ENCODE measurements at regions not wholly inside any gene's neighbourhood (a gene's known extent, or its start where the extent isn't known, plus 50 kb on each side); places are given as distances from the start of the nearest gene placed in this dataset.

DNA sequence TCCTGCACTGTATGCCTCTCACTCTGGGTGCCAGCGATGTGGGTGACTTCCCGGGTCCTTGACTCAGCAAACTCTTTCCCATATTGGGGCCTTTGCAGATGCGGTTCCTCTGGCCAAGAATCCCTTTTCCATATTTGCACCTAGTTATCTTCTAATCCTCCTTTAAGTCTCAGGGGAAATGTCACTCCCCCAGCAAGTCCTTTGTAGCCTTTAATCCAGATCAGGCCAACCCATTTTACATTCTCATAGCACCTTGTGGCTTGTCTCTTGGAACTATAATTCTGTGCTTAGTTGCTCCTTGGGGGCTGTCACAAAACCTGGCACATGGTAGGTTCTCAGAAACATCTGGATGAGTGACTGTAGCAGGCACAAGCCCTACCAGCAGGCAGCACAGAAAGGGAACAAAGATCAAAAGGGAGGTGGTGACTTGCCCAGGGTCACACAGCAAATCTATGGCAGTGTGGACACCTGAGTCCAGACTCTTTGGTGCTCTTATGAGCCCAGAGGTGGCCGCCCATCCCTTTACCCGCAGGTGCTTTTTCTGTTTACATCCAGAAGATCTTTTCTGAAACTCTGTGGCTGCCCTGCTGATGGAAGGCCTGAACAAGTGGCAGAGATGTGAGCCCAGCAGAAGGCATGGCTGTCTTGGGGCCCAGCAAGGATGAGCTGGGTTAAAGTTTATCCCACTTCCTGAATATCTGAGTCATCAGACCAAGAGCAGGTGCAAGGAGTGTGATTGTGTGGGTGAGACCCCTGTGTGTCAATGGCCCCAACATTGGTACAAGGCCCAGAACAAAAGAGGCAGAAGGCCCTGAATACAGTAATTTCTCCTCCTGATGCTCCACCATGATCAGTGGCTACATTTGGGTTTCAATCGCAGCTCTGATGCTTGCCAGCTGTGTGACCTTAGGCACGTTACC is 78.6 kb upstream of the GRK3 start:
- Histone ChIP-seq H3K36me3 (ENCODE audit: insufficient read depth) (peaks cover 4% of the 10 kb centered on the region; the same call in 1 of the 2 replicates), H3K27ac (ENCODE audit: low read depth) (no peak overlapping the region), H2AFZ (no peak overlapping the region), H3K27me3 (ENCODE audit: insufficient read depth) (no peaks in the 10 kb centered on the region), H4K20me1 (replicated peaks; ENCODE audit: insufficient read depth) (no peaks in the 10 kb centered on the region), H3K4me1 (ENCODE audit: insufficient read depth) (no peaks in the 10 kb centered on the region), H3K79me2 (replicated peaks; ENCODE audit: insufficient read depth) (no peaks in the 10 kb centered on the region), H3K4me2 (no peak overlapping the region), H3K4me3 (no peak overlapping the region), H3K9me2 (ENCODE audit: insufficient read depth) (peaks cover 14% of the 10 kb centered on the region), H3F3A (replicated peaks; ENCODE audit: low read depth) (no peaks in the 10 kb centered on the region)
- DNase-seq (ENCODE audit: low spot score) (no peak), ATAC-seq (no peak)
- peaks cover 46% of the 10 kb centered on the region for H3K36me3 Mint-ChIP-seq (ENCODE audit: low read depth)
- TF ChIP-seq POLR2AphosphoS5 (IDR thresholded peaks at IDR 0.05; ENCODE audit: low read depth), result no peak
- TF ChIP-seq CREB1 (CRISPR knock-in tag; IDR thresholded peaks at IDR 0.05; ENCODE audit: low read depth), result no peak
- TF ChIP-seq, protein P1, sequence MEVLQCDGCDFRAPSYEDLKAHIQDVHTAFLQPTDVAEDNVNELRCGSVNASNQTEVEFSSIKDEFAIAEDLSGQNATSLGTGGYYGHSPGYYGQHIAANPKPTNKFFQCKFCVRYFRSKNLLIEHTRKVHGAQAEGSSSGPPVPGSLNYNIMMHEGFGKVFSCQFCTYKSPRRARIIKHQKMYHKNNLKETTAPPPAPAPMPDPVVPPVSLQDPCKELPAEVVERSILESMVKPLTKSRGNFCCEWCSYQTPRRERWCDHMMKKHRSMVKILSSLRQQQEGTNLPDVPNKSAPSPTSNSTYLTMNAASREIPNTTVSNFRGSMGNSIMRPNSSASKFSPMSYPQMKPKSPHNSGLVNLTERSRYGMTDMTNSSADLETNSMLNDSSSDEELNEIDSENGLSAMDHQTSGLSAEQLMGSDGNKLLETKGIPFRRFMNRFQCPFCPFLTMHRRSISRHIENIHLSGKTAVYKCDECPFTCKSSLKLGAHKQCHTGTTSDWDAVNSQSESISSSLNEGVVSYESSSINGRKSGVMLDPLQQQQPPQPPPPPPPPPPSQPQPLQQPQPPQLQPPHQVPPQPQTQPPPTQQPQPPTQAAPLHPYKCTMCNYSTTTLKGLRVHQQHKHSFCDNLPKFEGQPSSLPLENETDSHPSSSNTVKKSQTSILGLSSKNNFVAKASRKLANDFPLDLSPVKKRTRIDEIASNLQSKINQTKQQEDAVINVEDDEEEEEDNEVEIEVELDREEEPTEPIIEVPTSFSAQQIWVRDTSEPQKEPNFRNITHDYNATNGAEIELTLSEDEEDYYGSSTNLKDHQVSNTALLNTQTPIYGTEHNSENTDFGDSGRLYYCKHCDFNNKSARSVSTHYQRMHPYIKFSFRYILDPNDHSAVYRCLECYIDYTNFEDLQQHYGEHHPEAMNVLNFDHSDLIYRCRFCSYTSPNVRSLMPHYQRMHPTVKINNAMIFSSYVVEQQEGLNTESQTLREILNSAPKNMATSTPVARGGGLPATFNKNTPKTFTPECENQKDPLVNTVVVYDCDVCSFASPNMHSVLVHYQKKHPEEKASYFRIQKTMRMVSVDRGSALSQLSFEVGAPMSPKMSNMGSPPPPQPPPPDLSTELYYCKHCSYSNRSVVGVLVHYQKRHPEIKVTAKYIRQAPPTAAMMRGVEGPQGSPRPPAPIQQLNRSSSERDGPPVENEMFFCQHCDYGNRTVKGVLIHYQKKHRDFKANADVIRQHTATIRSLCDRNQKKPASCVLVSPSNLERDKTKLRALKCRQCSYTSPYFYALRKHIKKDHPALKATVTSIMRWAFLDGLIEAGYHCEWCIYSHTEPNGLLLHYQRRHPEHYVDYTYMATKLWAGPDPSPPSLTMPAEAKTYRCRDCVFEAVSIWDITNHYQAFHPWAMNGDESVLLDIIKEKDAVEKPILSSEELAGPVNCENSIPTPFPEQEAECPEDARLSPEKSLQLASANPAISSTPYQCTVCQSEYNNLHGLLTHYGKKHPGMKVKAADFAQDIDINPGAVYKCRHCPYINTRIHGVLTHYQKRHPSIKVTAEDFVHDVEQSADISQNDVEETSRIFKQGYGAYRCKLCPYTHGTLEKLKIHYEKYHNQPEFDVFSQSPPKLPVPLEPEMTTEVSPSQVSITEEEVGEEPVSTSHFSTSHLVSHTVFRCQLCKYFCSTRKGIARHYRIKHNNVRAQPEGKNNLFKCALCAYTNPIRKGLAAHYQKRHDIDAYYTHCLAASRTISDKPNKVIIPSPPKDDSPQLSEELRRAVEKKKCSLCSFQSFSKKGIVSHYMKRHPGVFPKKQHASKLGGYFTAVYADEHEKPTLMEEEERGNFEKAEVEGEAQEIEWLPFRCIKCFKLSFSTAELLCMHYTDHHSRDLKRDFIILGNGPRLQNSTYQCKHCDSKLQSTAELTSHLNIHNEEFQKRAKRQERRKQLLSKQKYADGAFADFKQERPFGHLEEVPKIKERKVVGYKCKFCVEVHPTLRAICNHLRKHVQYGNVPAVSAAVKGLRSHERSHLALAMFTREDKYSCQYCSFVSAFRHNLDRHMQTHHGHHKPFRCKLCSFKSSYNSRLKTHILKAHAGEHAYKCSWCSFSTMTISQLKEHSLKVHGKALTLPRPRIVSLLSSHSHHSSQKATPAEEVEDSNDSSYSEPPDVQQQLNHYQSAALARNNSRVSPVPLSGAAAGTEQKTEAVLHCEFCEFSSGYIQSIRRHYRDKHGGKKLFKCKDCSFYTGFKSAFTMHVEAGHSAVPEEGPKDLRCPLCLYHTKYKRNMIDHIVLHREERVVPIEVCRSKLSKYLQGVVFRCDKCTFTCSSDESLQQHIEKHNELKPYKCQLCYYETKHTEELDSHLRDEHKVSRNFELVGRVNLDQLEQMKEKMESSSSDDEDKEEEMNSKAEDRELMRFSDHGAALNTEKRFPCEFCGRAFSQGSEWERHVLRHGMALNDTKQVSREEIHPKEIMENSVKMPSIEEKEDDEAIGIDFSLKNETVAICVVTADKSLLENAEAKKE (CRISPR knock-in tag; IDR thresholded peaks at IDR 0.05), result no peak
- no peak for TF ChIP-seq STAT1 (IDR thresholded peaks at IDR 0.05; ENCODE audit: unreplicated experiment)
- no peak for TF ChIP-seq ZNF114 (CRISPR knock-in tag; IDR thresholded peaks at IDR 0.05)
- TF ChIP-seq NANOG (IDR thresholded peaks at IDR 0.05; ENCODE audit: borderline replicate concordance), result no peak
- TF ChIP-seq, protein P2, sequence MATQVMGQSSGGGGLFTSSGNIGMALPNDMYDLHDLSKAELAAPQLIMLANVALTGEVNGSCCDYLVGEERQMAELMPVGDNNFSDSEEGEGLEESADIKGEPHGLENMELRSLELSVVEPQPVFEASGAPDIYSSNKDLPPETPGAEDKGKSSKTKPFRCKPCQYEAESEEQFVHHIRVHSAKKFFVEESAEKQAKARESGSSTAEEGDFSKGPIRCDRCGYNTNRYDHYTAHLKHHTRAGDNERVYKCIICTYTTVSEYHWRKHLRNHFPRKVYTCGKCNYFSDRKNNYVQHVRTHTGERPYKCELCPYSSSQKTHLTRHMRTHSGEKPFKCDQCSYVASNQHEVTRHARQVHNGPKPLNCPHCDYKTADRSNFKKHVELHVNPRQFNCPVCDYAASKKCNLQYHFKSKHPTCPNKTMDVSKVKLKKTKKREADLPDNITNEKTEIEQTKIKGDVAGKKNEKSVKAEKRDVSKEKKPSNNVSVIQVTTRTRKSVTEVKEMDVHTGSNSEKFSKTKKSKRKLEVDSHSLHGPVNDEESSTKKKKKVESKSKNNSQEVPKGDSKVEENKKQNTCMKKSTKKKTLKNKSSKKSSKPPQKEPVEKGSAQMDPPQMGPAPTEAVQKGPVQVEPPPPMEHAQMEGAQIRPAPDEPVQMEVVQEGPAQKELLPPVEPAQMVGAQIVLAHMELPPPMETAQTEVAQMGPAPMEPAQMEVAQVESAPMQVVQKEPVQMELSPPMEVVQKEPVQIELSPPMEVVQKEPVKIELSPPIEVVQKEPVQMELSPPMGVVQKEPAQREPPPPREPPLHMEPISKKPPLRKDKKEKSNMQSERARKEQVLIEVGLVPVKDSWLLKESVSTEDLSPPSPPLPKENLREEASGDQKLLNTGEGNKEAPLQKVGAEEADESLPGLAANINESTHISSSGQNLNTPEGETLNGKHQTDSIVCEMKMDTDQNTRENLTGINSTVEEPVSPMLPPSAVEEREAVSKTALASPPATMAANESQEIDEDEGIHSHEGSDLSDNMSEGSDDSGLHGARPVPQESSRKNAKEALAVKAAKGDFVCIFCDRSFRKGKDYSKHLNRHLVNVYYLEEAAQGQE (IDR thresholded peaks at IDR 0.05; ENCODE audit: unreplicated experiment), result no peak
- TF ChIP-seq, protein P3, sequence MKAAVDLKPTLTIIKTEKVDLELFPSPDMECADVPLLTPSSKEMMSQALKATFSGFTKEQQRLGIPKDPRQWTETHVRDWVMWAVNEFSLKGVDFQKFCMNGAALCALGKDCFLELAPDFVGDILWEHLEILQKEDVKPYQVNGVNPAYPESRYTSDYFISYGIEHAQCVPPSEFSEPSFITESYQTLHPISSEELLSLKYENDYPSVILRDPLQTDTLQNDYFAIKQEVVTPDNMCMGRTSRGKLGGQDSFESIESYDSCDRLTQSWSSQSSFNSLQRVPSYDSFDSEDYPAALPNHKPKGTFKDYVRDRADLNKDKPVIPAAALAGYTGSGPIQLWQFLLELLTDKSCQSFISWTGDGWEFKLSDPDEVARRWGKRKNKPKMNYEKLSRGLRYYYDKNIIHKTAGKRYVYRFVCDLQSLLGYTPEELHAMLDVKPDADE (IDR thresholded peaks at IDR 0.05), result no peak
- TF ChIP-seq, protein P4, sequence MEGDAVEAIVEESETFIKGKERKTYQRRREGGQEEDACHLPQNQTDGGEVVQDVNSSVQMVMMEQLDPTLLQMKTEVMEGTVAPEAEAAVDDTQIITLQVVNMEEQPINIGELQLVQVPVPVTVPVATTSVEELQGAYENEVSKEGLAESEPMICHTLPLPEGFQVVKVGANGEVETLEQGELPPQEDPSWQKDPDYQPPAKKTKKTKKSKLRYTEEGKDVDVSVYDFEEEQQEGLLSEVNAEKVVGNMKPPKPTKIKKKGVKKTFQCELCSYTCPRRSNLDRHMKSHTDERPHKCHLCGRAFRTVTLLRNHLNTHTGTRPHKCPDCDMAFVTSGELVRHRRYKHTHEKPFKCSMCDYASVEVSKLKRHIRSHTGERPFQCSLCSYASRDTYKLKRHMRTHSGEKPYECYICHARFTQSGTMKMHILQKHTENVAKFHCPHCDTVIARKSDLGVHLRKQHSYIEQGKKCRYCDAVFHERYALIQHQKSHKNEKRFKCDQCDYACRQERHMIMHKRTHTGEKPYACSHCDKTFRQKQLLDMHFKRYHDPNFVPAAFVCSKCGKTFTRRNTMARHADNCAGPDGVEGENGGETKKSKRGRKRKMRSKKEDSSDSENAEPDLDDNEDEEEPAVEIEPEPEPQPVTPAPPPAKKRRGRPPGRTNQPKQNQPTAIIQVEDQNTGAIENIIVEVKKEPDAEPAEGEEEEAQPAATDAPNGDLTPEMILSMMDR (conservative IDR thresholded peaks at IDR 0.05; ENCODE audit: low read depth in 2 of 2), result no peak
- TF ChIP-seq EZH2 (IDR thresholded peaks at IDR 0.05; ENCODE audit: low read depth, unreplicated experiment), result no peak
- no peak for TF ChIP-seq JUNB (IDR thresholded peaks at IDR 0.05; ENCODE audit: unreplicated experiment)
- no peak for TF ChIP-seq EZH2phosphoT487 (IDR thresholded peaks at IDR 0.05; ENCODE audit: unreplicated experiment)
- no peak for TF ChIP-seq ZNF331 (CRISPR knock-in tag; IDR thresholded peaks at IDR 0.05; ENCODE audit: low read depth)
- no peak overlapping the region for H3K4me3 Mint-ChIP-seq
- H3K4me1 Mint-ChIP-seq, result no peaks in the 10 kb centered on the region
- no peaks in the 10 kb centered on the region for H3K9me3 Mint-ChIP-seq
- H3K27me3 Mint-ChIP-seq (ENCODE audit: insufficient read depth, low read depth, poor library complexity), result peaks cover 6% of the 10 kb centered on the region
- H3K27ac Mint-ChIP-seq, result no peak overlapping the region; the same call in 1 of the 2 replicates

Data from GM23338 (cell line).